Thyroid gland (tissue), 4 donors: ENCODE measurements at regions not wholly inside any gene's neighbourhood (a gene's known extent, or its start where the extent isn't known, plus 50 kb on each side); places are given as distances from the start of the nearest gene placed in this dataset.

Experiments used
- DNase-seq, 2 donors: peaks; one replicate each; pipeline ENCODE4 v3.0.0-alpha.2; 2019
- H3K27ac ChIP-seq, 3 donors: fragments of 200-600 bp; sonication (generic); 1 replicate in 2 of 3; 2 replicates in 1 of 3; pipeline ENCODE4 v1.5.1; 2016 to 2019; ENCODE audit warnings: mild to moderate bottlenecking in 1 of 3, moderate library complexity in 1 of 3
- H3K27me3 ChIP-seq: fragments of 200-600 bp; sonication (generic); one replicate; pipeline ENCODE4 v1.5.1; 2019
- H3K36me3 ChIP-seq, 2 donors: fragments of 200-600 bp; sonication (generic); one replicate each; pipeline ENCODE4 v1.5.1; 2016 to 2019
- H3K4me1 ChIP-seq, 2 donors: fragments of 200-600 bp; sonication (generic); one replicate each; pipeline ENCODE4 v1.5.1; 2017 to 2019
- H3K4me3 ChIP-seq, 3 donors: fragments of 200-600 bp; sonication (generic); replicated peaks in 1 of 3; 1 replicate in 2 of 3; 2 replicates in 1 of 3; pipeline ENCODE4 v1.5.1; 2016; ENCODE audit warnings: mild to moderate bottlenecking in 1 of 3
- H3K9me3 ChIP-seq: fragments of 200-600 bp; sonication (generic); one replicate; pipeline ENCODE4 v1.5.1; 2017
- CTCF ChIP-seq, 6 experiments: fragments of 200-600 bp in 3 of 6; fragments of 450-650 bp in 3 of 6; sonication (generic) in 3 of 6; IDR thresholded peaks; one replicate each; pipeline ENCODE4 v1.5.1; 2016 to 2019; ENCODE audit warnings: antibody characterized with exemption in 6 of 6, mild to moderate bottlenecking in 2 of 6, inconsistent platforms in 1 of 6, moderate library complexity in 1 of 6
- POLR2A ChIP-seq, 2 donors: fragments of 450-650 bp; IDR thresholded peaks; one replicate each; pipeline ENCODE4 v1.6.1; 2017; ENCODE audit warnings: antibody characterized with exemption in 2 of 2, mild to moderate bottlenecking in 2 of 2, moderate library complexity in 1 of 2
- WGBS, 2 donors: methylation state at CpG; one replicate each; pipeline ENCODE4 v1.1.5; 2017; 5-methylcytosine and 5-hydroxymethylcytosine counted together
- intact Hi-C: fragments of 100-400 bp; cut with DNase I; formaldehyde crosslinking; loops from one replicate; pipeline ENCODE4 v1.15.1; 2023

GRCh38 chr5:175778951-175779503 is 92.4 kb upstream of the CPLX2 start:
- H3K4me1 ChIP-seq, result no peaks in the 10 kb centered on the region
- peak; percentile 88 to 95 for DNase-seq
- intact Hi-C loops, result no loop called here
- no peak for TF ChIP-seq POLR2A (IDR thresholded peaks at IDR 0.05)
- TF ChIP-seq CTCF (IDR thresholded peaks at IDR 0.05), result no peak
- H3K27ac ChIP-seq, result no peak overlapping the region
- no peaks in the 10 kb centered on the region for H3K36me3 ChIP-seq
- no peaks in the 10 kb centered on the region for H3K9me3 ChIP-seq
- 32 to 44% methylated on average over 7 of the region's 7 CpGs for WGBS, 2 donors
- H3K27me3 ChIP-seq, result no peaks in the 10 kb centered on the region
- H3K4me3 ChIP-seq, result no peak overlapping the region

GRCh38 chr5:175783739-175784138 is 87.6 kb upstream of the CPLX2 start:
- Histone ChIP-seq H3K36me3 (no peaks in the 10 kb centered on the region), H3K9me3 (no peaks in the 10 kb centered on the region)
- intact Hi-C loops, result no loop called here

GRCh38 chr5:175784230-175784629 is 87.1 kb upstream of the CPLX2 start:
- WGBS, 2 donors, result 77 to 92% methylated on average over 1 of the region's 1 CpG
- H3K9me3 ChIP-seq, result no peaks in the 10 kb centered on the region
- no peaks in the 10 kb centered on the region for H3K36me3 ChIP-seq
- no peaks in the 10 kb centered on the region for H3K4me1 ChIP-seq
- no peaks in the 10 kb centered on the region for H3K27me3 ChIP-seq
- no peak overlapping the region for H3K4me3 ChIP-seq
- intact Hi-C loops, result no loop called here
- TF ChIP-seq POLR2A (IDR thresholded peaks at IDR 0.05) (no peak), CTCF (IDR thresholded peaks at IDR 0.05) (no peak)
- no peak overlapping the region for H3K27ac ChIP-seq
- DNase-seq, result no peak

More at GRCh38 chr5:175783739-175784138, 87.6 kb upstream of the CPLX2 start:
- no peak for DNase-seq
- Histone ChIP-seq H3K4me3 (no peak overlapping the region), H3K27ac (no peak overlapping the region), H3K4me1 (no peaks in the 10 kb centered on the region), H3K27me3 (no peaks in the 10 kb centered on the region)
- TF ChIP-seq POLR2A (IDR thresholded peaks at IDR 0.05) (no peak), CTCF (IDR thresholded peaks at IDR 0.05) (no peak)

- no peak overlapping the region for H3K27ac ChIP-seq
- no peaks in the 10 kb centered on the region for H3K36me3 ChIP-seq
- H3K9me3 ChIP-seq, result no peaks in the 10 kb centered on the region
- TF ChIP-seq POLR2A (IDR thresholded peaks at IDR 0.05), result no peak
- H3K27me3 ChIP-seq, result no peaks in the 10 kb centered on the region
- intact Hi-C loops, result no loop called here
- H3K4me3 ChIP-seq, result no peak overlapping the region
- DNase-seq, result no peak
- no peaks in the 10 kb centered on the region for H3K4me1 ChIP-seq
These were observed 85.7 kb upstream of the CPLX2 start for GRCh38 chr5:175785681-175786080.

GRCh38 chr5:175788155-175788787 is 83.1 kb upstream of the CPLX2 start:
- WGBS, 2 donors, result 67 to 71% methylated on average over 9 of the region's 9 CpGs
- TF ChIP-seq CTCF (IDR thresholded peaks at IDR 0.05) (no peak), POLR2A (IDR thresholded peaks at IDR 0.05) (no peak)

More at GRCh38 chr5:175788155-175788787, 83.1 kb upstream of the CPLX2 start:
- Histone ChIP-seq H3K36me3 (no peaks in the 10 kb centered on the region), H3K27ac (no peak overlapping the region), H3K4me1 (no peaks in the 10 kb centered on the region), H3K9me3 (no peaks in the 10 kb centered on the region), H3K27me3 (no peaks in the 10 kb centered on the region), H3K4me3 (no peak overlapping the region)
- intact Hi-C loops, result no loop called here
- DNase-seq, result no peak
